WTC11 (cell line): ENCODE measurements at regions not wholly inside any gene's neighbourhood (a gene's known extent, or its start where the extent isn't known, plus 50 kb on each side); places are given as distances from the start of the nearest gene placed in this dataset.

Experiments
- ATAC-seq: fragments of 200-7000 bp; cut with Tn5 transposase; 2 replicates; pipeline ENCODE4 v1.10.0; 2021; ENCODE audit warnings: mild to moderate bottlenecking, moderate library complexity
- CTCF ChIA-PET: fragments of 300-600 bp; sonication (Branson Sonifier 250); formaldehyde crosslinking; loops from one replicate; lab custom pipeline; 2021; ENCODE audit warnings: antibody characterized with exemption; lab: Charles Lee
- POLR2A ChIA-PET: fragments of 350-600 bp; sonication (Branson Sonifier 250); formaldehyde crosslinking; loops from one replicate; lab custom pipeline; 2021; ENCODE audit warnings: antibody characterized with exemption; lab: Charles Lee
- DNase-seq: peaks from one replicate; pipeline ENCODE4 v3.0.0; 2021; ENCODE audit warnings: low spot score
- H3K27ac Mint-ChIP-seq: 2 replicates; pipeline ENCODE4 v1.8.0; 2021; ENCODE audit warnings: mixed read lengths
- H3K27me3 Mint-ChIP-seq: 2 replicates; pipeline ENCODE4 v1.8.0; 2021; ENCODE audit warnings: low read depth, mild to moderate bottlenecking, moderate library complexity, mixed read lengths
- H3K36me3 Mint-ChIP-seq: 2 replicates; pipeline ENCODE4 v1.8.0; 2021; ENCODE audit warnings: mixed read lengths
- H3K4me1 Mint-ChIP-seq: 2 replicates; pipeline ENCODE4 v1.8.0; 2022; ENCODE audit warnings: mixed read lengths
- H3K4me3 Mint-ChIP-seq: 2 replicates; pipeline ENCODE4 v1.8.0; 2021; ENCODE audit warnings: mild to moderate bottlenecking, moderate library complexity, mixed read lengths
- H3K9me3 Mint-ChIP-seq: 2 replicates; pipeline ENCODE4 v1.8.0; 2021; ENCODE audit warnings: mixed read lengths
- AR ChIP-seq: fragments of 250-450 bp; sonication (Bioruptor Pico); IDR thresholded peaks from 2 replicates; pipeline ENCODE4 v1.9.0; 2021; ENCODE audit warnings: mild to moderate bottlenecking
- ELF4 ChIP-seq: sonication (generic); formaldehyde crosslinking; IDR thresholded peaks from 2 replicates; pipeline ENCODE4 v1.8.1; 2022; ENCODE audit warnings: low read depth, mild to moderate bottlenecking, moderate library complexity, missing genetic modification reagents
- FOXK1 ChIP-seq: sonication (generic); formaldehyde crosslinking; IDR thresholded peaks from 2 replicates; pipeline ENCODE4 v1.8.0; 2022; ENCODE audit warnings: mild to moderate bottlenecking, moderate library complexity, missing genetic modification reagents
- MAX ChIP-seq: sonication (generic); formaldehyde crosslinking; IDR thresholded peaks from 2 replicates; pipeline ENCODE4 v1.8.0; 2022; ENCODE audit warnings: mild to moderate bottlenecking, missing genetic modification reagents
- NR1H2 ChIP-seq: sonication (generic); formaldehyde crosslinking; IDR thresholded peaks from 2 replicates; pipeline ENCODE4 v1.9.0; 2021; ENCODE audit warnings: mild to moderate bottlenecking, moderate library complexity, missing genetic modification reagents
- RORB ChIP-seq: fragments of 250-450 bp; sonication (Bioruptor Pico); IDR thresholded peaks from 2 replicates; pipeline ENCODE4 v1.9.0; 2021; ENCODE audit warnings: mild to moderate bottlenecking
- SP1 ChIP-seq: sonication (generic); formaldehyde crosslinking; conservative IDR thresholded peaks from 2 replicates; pipeline ENCODE4 v1.8.1; 2022; ENCODE audit warnings: missing genetic modification reagents
- TEAD4 ChIP-seq: sonication (generic); formaldehyde crosslinking; IDR thresholded peaks from 2 replicates; pipeline ENCODE4 v1.8.0; 2022; ENCODE audit warnings: mild to moderate bottlenecking, missing genetic modification reagents
- ZBTB21 ChIP-seq: sonication (generic); formaldehyde crosslinking; IDR thresholded peaks from 2 replicates; pipeline ENCODE4 v1.8.1; 2023; ENCODE audit warnings: mild to moderate bottlenecking, missing genetic modification reagents, borderline replicate concordance
- ZNF219 ChIP-seq: sonication (generic); formaldehyde crosslinking; IDR thresholded peaks from 2 replicates; pipeline ENCODE4 v1.8.0; 2023; ENCODE audit warnings: missing genetic modification reagents, mild to moderate bottlenecking, borderline replicate concordance
- ZNF232 ChIP-seq: sonication (generic); formaldehyde crosslinking; IDR thresholded peaks from 2 replicates; pipeline ENCODE4 v1.8.0; 2022; ENCODE audit warnings: mild to moderate bottlenecking, missing genetic modification reagents
- ZNF396 ChIP-seq: fragments of 250-450 bp; sonication (Bioruptor Pico); IDR thresholded peaks from 2 replicates; pipeline ENCODE4 v1.8.0; 2021; ENCODE audit warnings: mild to moderate bottlenecking, moderate library complexity, borderline replicate concordance
- ZNF416 ChIP-seq: fragments of 250-450 bp; sonication (Bioruptor Pico); IDR thresholded peaks from 2 replicates; pipeline ENCODE4 v1.9.0; 2021; ENCODE audit warnings: mild to moderate bottlenecking, inconsistent platforms
- TF ChIP-seq, protein P1 (sequence below): fragments of 250-450 bp; sonication (Bioruptor Pico); conservative IDR thresholded peaks from 2 replicates; pipeline ENCODE4 v1.9.0; 2021; ENCODE audit warnings: mild to moderate bottlenecking
- TF ChIP-seq, protein P2 (sequence below): sonication (generic); formaldehyde crosslinking; IDR thresholded peaks from 2 replicates; pipeline ENCODE4 v1.8.1; 2023; ENCODE audit warnings: mild to moderate bottlenecking, missing genetic modification reagents
- TF ChIP-seq, protein P3 (sequence below): fragments of 200-600 bp; IDR thresholded peaks from 2 replicates; pipeline ENCODE4 v1.8.0; 2022; ENCODE audit warnings: antibody characterized with exemption
- TF ChIP-seq, protein P4 (sequence below): sonication (generic); formaldehyde crosslinking; IDR thresholded peaks from 2 replicates; pipeline ENCODE4 v1.8.1; 2023; ENCODE audit warnings: mild to moderate bottlenecking, moderate library complexity, missing genetic modification reagents

GRCh38 chr1:170853867-170854266 lies 81.5 kb upstream of the MROH9 start (continued):
- TF ChIP-seq, protein P1, sequence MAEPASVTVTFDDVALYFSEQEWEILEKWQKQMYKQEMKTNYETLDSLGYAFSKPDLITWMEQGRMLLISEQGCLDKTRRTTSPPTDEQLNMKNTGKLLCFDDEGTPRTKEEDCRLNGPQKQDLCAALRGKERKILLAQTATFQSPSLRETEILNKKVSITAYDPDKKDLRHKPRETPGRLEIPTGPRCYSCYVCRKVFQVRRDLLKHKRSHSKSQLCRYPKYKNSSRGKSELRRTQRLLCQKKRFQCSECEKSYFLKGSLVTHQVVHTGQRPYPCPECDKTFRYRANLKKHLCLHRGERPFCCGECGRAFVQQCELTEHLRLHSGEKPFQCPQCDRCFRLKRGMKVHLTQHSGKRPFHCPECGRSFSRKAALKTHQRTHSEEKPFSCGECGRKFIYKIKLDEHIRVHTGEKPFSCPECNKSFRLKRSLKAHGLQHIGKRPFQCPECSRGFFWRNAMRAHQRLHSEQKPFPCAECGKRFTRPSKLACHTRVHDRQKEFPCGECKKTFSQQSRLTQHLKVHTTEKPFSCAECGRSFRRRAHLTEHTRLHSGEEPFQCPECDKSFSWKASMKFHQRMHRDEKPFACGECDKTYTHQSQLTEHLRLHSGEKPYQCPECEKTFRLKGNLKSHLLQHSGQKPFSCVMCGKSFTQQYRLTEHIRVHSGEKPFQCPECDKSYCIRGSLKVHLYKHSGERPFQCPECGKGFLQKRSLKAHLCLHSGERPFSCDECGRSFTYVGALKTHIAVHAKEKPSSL (CRISPR knock-in tag) = no peak
- TF ChIP-seq ZNF219 (CRISPR knock-in tag) = no peak

DNA sequence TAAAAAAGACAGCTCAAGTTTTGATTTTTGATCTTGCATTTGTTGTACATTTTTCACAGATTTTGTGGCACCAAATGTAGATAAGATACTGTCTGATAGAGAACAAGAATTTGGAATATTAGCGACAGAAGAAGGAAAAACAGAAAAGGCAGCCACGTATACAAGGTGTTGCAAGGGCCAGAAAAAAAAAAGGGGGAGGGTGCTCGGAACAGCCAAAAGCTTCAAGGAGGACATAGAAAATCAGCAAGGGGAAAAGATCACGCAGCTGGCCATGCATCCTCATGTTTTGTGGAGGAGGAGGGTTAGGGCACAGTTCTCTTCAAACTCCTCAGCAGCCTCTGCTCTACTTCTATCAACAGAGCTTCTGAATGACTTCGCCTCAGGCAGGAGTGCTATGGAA lies 80.7 kb upstream of the MROH9 start:
- Mint-ChIP-seq H3K9me3 (peaks cover 3% of the 10 kb centered on the region; the same call in 1 of the 2 replicates), H3K27me3 (no peaks in the 10 kb centered on the region), H3K36me3 (no peaks in the 10 kb centered on the region)
- DNase-seq = no peak
- POLR2A ChIA-PET = interaction anchor here (0.6 kb wide), 1 partner anchor 188 kb away, joined by 3 read pairs; no protein-coding TSS in a partner anchor
- CTCF ChIA-PET = no interaction called here
- TF ChIP-seq ZBTB21 (CRISPR knock-in tag) = no peak
- TF ChIP-seq MAX (CRISPR knock-in tag) = no peak
- no peak for TF ChIP-seq SP1 (CRISPR knock-in tag)
- TF ChIP-seq, protein P2, sequence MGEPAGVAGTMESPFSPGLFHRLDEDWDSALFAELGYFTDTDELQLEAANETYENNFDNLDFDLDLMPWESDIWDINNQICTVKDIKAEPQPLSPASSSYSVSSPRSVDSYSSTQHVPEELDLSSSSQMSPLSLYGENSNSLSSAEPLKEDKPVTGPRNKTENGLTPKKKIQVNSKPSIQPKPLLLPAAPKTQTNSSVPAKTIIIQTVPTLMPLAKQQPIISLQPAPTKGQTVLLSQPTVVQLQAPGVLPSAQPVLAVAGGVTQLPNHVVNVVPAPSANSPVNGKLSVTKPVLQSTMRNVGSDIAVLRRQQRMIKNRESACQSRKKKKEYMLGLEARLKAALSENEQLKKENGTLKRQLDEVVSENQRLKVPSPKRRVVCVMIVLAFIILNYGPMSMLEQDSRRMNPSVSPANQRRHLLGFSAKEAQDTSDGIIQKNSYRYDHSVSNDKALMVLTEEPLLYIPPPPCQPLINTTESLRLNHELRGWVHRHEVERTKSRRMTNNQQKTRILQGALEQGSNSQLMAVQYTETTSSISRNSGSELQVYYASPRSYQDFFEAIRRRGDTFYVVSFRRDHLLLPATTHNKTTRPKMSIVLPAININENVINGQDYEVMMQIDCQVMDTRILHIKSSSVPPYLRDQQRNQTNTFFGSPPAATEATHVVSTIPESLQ (CRISPR knock-in tag) = no peak
- TF ChIP-seq ZNF396 (CRISPR knock-in tag) = no peak
- TF ChIP-seq ELF4 = no peak
- TF ChIP-seq ZNF416 (CRISPR knock-in tag) = no peak
- TF ChIP-seq, protein P3, sequence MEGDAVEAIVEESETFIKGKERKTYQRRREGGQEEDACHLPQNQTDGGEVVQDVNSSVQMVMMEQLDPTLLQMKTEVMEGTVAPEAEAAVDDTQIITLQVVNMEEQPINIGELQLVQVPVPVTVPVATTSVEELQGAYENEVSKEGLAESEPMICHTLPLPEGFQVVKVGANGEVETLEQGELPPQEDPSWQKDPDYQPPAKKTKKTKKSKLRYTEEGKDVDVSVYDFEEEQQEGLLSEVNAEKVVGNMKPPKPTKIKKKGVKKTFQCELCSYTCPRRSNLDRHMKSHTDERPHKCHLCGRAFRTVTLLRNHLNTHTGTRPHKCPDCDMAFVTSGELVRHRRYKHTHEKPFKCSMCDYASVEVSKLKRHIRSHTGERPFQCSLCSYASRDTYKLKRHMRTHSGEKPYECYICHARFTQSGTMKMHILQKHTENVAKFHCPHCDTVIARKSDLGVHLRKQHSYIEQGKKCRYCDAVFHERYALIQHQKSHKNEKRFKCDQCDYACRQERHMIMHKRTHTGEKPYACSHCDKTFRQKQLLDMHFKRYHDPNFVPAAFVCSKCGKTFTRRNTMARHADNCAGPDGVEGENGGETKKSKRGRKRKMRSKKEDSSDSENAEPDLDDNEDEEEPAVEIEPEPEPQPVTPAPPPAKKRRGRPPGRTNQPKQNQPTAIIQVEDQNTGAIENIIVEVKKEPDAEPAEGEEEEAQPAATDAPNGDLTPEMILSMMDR = no peak
- no peak for TF ChIP-seq RORB
- TF ChIP-seq AR = no peak
- TF ChIP-seq ZNF232 = no peak
- TF ChIP-seq TEAD4 (CRISPR knock-in tag) = no peak
- no peak for TF ChIP-seq FOXK1 (CRISPR knock-in tag)
- TF ChIP-seq, protein P4, sequence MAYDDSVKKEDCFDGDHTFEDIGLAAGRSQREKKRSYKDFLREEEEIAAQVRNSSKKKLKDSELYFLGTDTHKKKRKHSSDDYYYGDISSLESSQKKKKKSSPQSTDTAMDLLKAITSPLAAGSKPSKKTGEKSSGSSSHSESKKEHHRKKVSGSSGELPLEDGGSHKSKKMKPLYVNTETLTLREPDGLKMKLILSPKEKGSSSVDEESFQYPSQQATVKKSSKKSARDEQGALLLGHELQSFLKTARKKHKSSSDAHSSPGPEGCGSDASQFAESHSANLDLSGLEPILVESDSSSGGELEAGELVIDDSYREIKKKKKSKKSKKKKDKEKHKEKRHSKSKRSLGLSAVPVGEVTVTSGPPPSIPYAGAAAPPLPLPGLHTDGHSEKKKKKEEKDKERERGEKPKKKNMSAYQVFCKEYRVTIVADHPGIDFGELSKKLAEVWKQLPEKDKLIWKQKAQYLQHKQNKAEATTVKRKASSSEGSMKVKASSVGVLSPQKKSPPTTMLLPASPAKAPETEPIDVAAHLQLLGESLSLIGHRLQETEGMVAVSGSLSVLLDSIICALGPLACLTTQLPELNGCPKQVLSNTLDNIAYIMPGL (CRISPR knock-in tag) = no peak
- TF ChIP-seq NR1H2 (CRISPR knock-in tag) = no peak
- TF ChIP-seq, all 79 proteins: peak for 0
- Mint-ChIP-seq H3K4me1 (no peaks in the 10 kb centered on the region), H3K4me3 (no peak overlapping the region), H3K27ac (no peak overlapping the region)
- ATAC-seq = no peak
